ENCODE measurements at regions not wholly inside any gene's neighbourhood (a gene's known extent, or its start where the extent isn't known, plus 50 kb on each side); places are given as distances from the start of the nearest gene placed in this dataset.

DNA sequence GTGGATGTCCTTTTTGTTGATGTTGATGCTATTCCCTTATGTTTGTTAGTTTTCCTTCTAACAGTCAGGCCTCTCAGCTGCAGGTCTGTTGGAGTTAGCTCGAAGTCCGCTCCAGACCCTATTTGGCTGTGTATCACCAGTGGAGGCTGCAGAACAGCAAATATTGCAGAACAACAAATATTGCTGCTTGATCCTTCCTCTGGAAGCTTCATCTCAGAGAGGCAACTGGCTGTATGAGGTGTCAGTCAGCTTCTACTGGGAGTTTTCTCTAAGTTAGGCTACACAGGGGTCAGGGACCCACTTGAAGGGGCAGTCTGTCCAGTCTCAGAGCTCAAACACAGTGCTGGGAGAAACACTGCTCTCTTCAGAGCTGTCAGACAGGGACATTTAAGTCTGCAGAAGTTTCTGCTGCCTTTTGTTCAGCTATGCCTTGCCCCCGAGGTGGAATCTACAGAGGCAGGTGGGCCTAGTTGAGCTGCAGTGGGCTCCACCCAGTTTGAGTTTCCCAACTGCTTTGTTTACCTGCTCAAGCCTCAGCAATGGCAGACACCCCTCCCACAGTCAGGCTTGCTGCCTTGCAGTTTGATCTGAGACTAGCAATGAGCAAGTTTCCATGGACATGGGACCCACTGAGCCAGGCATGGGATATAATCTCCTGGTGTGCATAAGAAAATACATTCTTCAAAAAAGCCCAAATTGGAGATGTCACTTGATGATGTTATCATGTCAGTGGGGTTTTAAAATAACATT lies 99.5 kb downstream of the KDM5D start:
- H3K27ac ChIP-seq: no peak overlapping the region

DNA sequence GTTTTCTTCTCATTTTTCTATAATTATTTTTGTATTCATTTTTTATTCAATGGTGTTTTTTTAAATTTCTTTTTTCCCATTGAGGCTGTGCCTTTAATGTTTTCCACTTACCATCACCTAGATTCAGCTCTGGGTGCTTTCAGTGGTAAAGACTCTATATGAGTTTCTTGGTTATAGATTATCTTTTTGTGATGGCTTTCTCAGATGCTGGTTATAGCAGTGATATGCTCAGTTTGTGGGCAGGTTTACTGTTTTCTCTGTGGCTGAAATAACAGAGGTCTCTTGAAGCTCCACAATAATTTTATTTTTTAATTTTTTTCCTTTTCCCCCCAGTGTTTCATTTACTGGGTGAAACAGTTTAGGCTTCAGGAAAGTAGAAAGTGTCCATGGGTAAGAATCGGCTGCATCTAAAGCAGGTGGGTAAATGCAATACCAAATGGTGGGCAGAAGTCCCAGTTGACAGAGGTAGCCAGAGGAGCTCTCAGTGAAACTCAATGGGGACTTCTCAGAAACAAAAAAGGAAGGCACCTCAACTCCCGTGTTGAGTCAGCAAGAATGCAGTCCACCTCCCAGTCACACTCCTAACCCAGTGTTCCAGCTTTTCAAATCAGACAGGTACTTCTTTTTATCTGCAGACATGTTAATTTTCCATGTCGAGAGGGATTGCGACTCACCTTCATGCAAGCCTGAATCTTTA lies 106.7 kb downstream of the KDM5D start:
- no peak overlapping the region for H3K27ac ChIP-seq
- no peak for TF ChIP-seq ZFX (IDR thresholded peaks at IDR 0.05; ENCODE audit: borderline replicate concordance)
- TF ChIP-seq, protein P1, sequence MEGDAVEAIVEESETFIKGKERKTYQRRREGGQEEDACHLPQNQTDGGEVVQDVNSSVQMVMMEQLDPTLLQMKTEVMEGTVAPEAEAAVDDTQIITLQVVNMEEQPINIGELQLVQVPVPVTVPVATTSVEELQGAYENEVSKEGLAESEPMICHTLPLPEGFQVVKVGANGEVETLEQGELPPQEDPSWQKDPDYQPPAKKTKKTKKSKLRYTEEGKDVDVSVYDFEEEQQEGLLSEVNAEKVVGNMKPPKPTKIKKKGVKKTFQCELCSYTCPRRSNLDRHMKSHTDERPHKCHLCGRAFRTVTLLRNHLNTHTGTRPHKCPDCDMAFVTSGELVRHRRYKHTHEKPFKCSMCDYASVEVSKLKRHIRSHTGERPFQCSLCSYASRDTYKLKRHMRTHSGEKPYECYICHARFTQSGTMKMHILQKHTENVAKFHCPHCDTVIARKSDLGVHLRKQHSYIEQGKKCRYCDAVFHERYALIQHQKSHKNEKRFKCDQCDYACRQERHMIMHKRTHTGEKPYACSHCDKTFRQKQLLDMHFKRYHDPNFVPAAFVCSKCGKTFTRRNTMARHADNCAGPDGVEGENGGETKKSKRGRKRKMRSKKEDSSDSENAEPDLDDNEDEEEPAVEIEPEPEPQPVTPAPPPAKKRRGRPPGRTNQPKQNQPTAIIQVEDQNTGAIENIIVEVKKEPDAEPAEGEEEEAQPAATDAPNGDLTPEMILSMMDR (IDR thresholded peaks at IDR 0.05): no peak

More for the DNA sequence above, 99.5 kb downstream of the KDM5D start:
- TF ChIP-seq, protein P1 (IDR thresholded peaks at IDR 0.05): no peak
- TF ChIP-seq ZFX (IDR thresholded peaks at IDR 0.05; ENCODE audit: borderline replicate concordance): no peak

DNA sequence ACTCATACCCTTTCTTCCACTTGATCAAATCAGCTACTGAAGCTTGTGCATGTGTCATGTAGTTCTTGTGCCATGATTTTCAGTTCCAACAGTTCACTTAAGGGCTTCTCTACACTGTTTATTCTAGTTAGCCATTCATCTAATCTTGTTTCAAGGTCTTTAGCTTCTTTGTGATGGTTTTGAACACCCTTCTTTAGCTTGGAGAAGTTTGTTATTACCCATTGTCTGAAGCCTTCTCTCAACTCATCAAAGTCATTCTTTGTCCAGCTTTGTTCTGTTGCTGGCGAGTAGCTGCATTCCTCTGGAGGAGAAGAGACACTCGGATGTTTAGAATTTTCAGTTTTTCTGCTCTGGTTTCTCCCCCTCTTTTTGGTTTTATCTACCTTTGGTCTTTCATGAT lies 115.6 kb downstream of the KDM5D start:
- no peak for TF ChIP-seq ZFX (IDR thresholded peaks at IDR 0.05; ENCODE audit: borderline replicate concordance)
- TF ChIP-seq, protein P1 (IDR thresholded peaks at IDR 0.05): no peak
- no peak overlapping the region for H3K27ac ChIP-seq

DNA sequence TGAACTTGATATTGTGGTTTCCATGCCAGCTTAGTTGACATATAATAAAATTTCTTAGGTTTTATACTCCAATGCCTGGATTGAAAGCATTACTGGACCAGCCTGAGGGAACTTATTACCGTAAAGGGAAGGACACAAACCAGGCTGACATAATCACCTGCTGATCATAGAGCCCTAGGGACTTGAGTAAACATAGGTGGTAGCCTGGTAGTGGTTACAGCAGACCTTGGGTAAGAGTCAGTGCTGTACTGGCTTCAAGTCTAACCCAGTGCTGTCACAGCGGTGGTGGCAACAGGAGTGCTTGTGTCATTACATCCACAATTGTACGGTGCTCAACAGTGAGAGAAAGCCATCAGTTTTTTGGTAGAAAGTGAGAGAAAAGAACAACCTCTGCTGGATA lies 122.1 kb downstream of the KDM5D start:
- TF ChIP-seq, protein P1 (IDR thresholded peaks at IDR 0.05): no peak
- TF ChIP-seq ZFX (IDR thresholded peaks at IDR 0.05; ENCODE audit: borderline replicate concordance): no peak
- H3K27ac ChIP-seq: no peak overlapping the region

DNA sequence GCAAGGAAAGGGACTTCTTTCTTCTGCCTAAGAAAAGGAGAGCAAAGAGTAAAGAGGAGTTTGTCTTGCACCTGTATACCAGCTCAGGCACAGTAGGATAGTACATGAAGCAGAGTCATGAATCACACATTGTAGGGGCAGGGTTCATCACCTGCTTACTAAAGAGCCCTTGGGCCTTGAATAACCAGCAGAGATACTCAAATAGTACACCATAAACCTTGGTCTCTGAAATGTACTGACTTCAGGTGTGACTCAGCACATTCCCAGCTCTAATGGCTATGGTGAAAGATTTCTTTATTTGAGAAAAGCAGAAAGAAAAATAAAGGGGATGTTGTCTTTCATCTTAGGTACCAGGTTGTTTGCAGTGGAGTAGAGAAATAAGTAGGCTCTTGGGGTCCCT lies 122.8 kb downstream of the KDM5D start:
- no peak for TF ChIP-seq ZFX (IDR thresholded peaks at IDR 0.05; ENCODE audit: borderline replicate concordance)
- TF ChIP-seq, protein P1 (IDR thresholded peaks at IDR 0.05): no peak
- H3K27ac ChIP-seq: no peak overlapping the region

DNA sequence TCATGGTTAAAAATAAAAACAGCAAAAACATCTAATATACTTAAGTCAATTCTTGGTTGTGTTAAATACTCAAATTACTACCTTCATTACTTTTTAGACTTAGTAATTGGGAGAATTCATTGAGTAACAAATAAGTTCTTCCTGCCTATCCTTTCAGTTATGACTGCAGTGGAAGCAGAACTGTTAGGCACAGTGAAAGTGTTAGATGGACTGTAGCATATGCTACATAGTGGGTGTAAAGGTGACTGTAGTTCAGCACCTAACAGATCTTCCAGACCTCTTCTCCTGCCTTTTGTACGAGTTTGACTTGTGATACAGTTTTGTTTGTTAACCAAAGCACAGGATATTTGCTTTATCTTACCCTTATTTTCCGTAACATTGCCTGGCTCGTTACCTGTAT lies 143.4 kb downstream of the KDM5D start:
- no peak for TF ChIP-seq ZFX (IDR thresholded peaks at IDR 0.05; ENCODE audit: borderline replicate concordance)
- TF ChIP-seq, protein P1 (IDR thresholded peaks at IDR 0.05): no peak

DNA sequence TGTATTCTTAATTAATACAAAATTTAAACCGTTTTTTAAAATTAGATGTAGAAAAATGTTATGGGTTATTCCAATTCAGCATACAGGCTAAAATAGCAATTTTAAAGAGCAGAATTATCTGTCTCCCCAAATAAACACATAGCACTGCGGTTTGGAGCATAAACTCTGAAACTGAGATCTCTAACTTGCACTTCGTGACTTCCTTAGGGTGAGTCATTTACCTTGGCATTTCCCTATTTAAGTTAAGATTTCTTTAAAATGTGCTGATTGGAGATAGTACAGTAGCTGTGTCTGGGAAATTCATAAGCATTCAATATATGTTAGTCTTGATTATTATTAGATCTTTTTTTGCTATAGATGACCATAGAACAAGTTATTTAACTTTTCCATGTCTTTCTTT lies 143.8 kb downstream of the KDM5D start:
- no peak for TF ChIP-seq ZFX (IDR thresholded peaks at IDR 0.05; ENCODE audit: borderline replicate concordance)
- TF ChIP-seq, protein P1 (IDR thresholded peaks at IDR 0.05): no peak
- no peak overlapping the region for H3K27ac ChIP-seq

More for the DNA sequence above, 143.4 kb downstream of the KDM5D start:
- H3K27ac ChIP-seq: no peak overlapping the region
